ENCODE measurements at regions not wholly inside any gene's neighbourhood (a gene's known extent, or its start where the extent isn't known, plus 50 kb on each side); places are given as distances from the start of the nearest gene placed in this dataset.

- Mint-ChIP-seq H3K36me3 (ENCODE audit: low read depth) (no peaks in the 10 kb centered on the region), H3K27me3 (no peaks in the 10 kb centered on the region), H3K9me3 (no peaks in the 10 kb centered on the region), H3K27ac (no peak overlapping the region), H3K4me1 (ENCODE audit: low read depth) (peaks cover 31% of the 10 kb centered on the region), H3K4me3 (no peak overlapping the region)
These were observed 114.4 kb downstream of the ZFP36L2 start for GRCh38 chr2:43111788-43112554.

- no peaks in the 10 kb centered on the region for H3K27me3 Mint-ChIP-seq
- H3K9me3 Mint-ChIP-seq = no peaks in the 10 kb centered on the region
- no peak overlapping the region for H3K4me3 Mint-ChIP-seq
- peaks cover 45% of the 10 kb centered on the region for H3K4me1 Mint-ChIP-seq (ENCODE audit: low read depth)
- H3K36me3 Mint-ChIP-seq (ENCODE audit: low read depth) = no peaks in the 10 kb centered on the region
- no peak overlapping the region for H3K27ac Mint-ChIP-seq
These were observed 115.9 kb downstream of the ZFP36L2 start for GRCh38 chr2:43110442-43110871.

DNA sequence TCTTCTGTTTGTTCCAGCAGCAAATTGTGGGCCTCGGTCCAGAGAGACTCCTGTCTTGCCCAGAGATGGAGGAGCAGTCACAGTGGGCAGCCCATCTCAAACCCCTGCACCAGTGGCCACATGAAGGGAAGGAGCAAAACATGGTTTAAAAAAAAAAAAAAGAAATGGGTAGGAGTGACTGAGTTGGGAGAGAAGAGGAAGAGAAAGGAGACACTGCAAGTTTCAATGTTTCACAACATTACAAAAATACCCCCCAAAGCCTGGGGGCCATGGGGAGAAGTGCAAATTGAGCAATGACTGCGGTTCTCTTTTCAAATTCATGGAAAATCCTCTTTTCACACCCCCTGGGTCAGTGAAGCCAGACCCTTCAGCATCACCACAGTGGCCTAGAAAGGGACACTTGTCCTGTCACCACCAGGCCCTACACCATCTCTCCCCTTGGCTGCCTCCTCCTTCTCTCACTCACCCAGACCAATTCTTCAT, 117.1 kb downstream of the ZFP36L2 start:
- Mint-ChIP-seq H3K36me3 (ENCODE audit: low read depth) (no peaks in the 10 kb centered on the region), H3K9me3 (peaks cover under 1% of the 10 kb centered on the region), H3K4me3 (no peak overlapping the region), H3K27ac (no peak overlapping the region), H3K4me1 (ENCODE audit: low read depth) (peaks cover 39% of the 10 kb centered on the region), H3K27me3 (no peaks in the 10 kb centered on the region)

- no peaks in the 10 kb centered on the region for H3K36me3 Mint-ChIP-seq (ENCODE audit: low read depth)
- H3K9me3 Mint-ChIP-seq = peaks cover 3% of the 10 kb centered on the region
- H3K4me1 Mint-ChIP-seq (ENCODE audit: low read depth) = peaks cover 39% of the 10 kb centered on the region
- no peaks in the 10 kb centered on the region for H3K27me3 Mint-ChIP-seq
- H3K27ac Mint-ChIP-seq = peak overlapping the region; percentile 31
- H3K4me3 Mint-ChIP-seq = no peak overlapping the region
These were observed 118.7 kb downstream of the ZFP36L2 start for GRCh38 chr2:43107679-43108078.

DNA sequence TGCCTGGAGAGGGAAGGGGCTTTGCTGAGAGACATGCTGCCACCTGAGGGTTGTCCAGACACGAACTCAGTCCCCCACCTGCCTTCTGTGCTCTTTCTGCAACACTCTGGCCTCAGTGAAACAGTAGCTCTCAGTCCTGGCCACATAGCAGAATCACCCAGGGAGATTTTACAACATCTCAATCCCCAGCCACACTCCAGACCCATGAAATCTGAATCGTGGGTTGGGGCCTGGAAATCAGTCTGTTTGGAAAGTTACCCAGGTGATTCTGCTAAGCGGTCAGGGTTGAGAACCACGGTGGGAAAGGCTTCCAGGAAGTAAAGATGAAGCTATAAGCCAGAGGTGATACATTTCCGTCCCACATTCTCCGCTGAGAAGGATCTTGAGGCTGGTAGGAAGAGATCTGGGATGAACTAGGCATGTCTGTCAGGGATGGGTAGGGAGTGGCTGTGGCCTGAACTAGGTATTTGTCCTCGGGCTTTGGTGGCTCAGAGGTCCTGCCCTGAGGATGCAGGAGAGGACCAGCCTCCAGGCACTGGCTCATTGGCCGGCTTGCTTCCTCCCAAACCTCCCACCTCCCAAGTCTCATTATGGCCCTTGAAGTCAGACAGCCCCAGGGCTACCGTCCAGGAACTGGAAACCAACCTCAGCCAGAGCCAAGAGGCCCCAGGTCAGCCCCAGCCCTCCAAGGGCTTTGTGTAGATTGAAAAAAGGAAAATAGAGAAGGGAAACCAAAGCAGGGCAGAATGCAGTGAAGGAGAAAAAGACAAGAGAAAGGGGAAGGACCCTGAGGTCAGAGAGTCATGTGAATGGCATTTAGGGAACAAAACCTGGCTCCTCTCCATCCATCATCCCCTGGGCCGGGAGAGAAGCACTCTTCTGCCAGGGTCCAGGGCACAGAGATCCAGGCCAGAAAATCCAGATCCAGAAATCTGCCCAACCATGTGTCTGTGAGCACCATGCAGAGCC, 119.6 kb downstream of the ZFP36L2 start:
- Mint-ChIP-seq H3K36me3 (ENCODE audit: low read depth) (no peaks in the 10 kb centered on the region), H3K9me3 (peaks cover 3% of the 10 kb centered on the region), H3K4me1 (ENCODE audit: low read depth) (peaks cover 39% of the 10 kb centered on the region), H3K27ac (peak overlapping the region; percentile 31), H3K4me3 (no peak overlapping the region), H3K27me3 (no peaks in the 10 kb centered on the region)

DNA sequence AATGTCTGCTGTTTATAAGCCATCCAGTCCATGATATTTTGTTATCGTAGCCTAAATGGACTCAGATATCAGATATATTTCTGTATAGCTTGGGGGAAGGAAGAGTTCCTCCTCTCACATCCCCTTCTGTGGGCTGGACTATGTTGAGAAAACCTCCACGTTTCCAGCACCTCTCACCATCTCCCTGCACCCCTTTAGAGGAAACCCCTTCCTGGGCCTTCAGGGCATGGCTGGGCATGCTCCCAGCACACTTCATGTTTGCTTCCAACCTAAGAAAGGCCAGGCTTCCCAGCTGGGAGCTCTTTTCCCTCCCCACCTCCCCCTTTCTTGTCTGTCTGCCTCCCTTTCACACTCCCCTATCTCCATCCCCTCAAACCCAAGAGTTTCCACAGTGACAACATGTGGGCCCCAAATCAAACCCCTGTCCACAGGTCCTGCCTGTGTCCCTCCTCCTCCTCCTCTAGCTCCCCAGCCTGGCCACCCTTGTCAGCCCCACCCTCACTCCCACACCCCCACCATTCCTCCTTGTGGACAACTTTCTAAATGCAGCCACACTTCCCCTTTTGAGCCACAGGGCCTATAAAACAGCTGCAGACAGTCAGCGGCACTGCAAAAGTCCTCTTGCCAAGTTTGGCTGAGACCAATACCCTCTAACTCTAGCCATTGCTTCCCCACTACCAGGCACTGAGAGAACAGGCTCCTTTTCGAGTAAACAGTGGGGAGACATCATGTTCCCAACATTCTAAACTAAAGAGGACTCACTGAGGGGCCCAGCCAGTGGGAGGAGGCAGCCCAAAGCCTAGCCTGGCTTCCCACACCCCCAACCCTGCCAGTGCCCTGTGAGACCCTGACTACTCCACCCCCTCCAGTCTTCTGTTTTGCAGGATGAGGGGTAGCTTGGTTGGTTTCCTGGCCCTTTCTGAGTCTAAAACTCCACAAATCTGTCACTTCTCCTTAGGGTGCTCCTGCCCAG, 120.5 kb downstream of the ZFP36L2 start:
- H3K9me3 Mint-ChIP-seq = peaks cover 3% of the 10 kb centered on the region
- peaks cover 39% of the 10 kb centered on the region for H3K4me1 Mint-ChIP-seq (ENCODE audit: low read depth)

DNA sequence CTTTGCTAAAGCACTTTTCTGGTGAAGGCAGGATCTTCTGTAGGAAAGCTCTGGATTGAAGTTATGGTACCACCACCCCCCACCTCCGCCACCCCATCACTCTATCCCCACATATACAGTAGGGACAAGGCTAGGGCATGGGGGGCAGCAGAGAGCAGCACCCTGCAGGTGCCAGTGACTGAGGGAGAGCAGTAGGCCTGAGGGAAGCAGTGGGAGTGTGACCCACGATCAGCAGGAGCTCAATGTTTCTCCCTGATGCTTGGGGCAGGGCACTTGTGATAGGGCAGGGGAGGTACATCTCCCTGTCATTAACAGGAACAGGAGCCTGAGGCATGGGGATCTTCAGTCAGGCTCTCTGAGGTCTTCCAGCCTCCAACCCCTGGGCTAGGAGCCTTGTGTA, 121.6 kb downstream of the ZFP36L2 start:
- no peaks in the 10 kb centered on the region for H3K36me3 Mint-ChIP-seq (ENCODE audit: low read depth)
- no peak overlapping the region for H3K27ac Mint-ChIP-seq
- peaks cover 39% of the 10 kb centered on the region for H3K4me1 Mint-ChIP-seq (ENCODE audit: low read depth)
- H3K27me3 Mint-ChIP-seq = no peaks in the 10 kb centered on the region
- no peak overlapping the region for H3K4me3 Mint-ChIP-seq
- peaks cover 3% of the 10 kb centered on the region for H3K9me3 Mint-ChIP-seq

More for the DNA sequence above, 120.5 kb downstream of the ZFP36L2 start:
- no peaks in the 10 kb centered on the region for H3K27me3 Mint-ChIP-seq
- H3K4me3 Mint-ChIP-seq = no peak overlapping the region
- no peaks in the 10 kb centered on the region for H3K36me3 Mint-ChIP-seq (ENCODE audit: low read depth)
- peak overlapping the region; percentile 23 for H3K27ac Mint-ChIP-seq

DNA sequence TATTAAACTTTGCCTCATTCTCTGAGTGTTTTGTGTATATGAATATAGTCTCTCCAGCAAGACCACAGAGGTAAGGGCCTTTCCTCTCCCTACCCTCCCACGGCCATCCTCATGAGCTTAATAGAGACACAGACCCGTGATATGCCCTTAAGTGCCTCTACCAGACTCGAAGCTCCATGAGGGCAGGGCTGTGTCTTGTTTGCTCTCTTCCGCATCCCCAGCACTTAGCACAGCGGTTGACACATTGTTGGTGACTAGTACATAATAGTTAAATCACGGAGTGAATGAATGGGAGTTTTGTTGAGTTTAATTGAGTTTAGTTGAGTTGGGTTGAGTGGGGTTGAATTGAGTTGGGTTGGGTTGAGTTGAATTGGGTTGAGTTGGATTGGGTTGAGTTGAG, 122.3 kb downstream of the ZFP36L2 start:
- no peaks in the 10 kb centered on the region for H3K36me3 Mint-ChIP-seq (ENCODE audit: low read depth)
- no peak overlapping the region for H3K4me3 Mint-ChIP-seq
- no peak overlapping the region for H3K27ac Mint-ChIP-seq
- no peaks in the 10 kb centered on the region for H3K27me3 Mint-ChIP-seq
- H3K4me1 Mint-ChIP-seq (ENCODE audit: low read depth) = peaks cover 32% of the 10 kb centered on the region
- H3K9me3 Mint-ChIP-seq = peaks cover 3% of the 10 kb centered on the region

DNA sequence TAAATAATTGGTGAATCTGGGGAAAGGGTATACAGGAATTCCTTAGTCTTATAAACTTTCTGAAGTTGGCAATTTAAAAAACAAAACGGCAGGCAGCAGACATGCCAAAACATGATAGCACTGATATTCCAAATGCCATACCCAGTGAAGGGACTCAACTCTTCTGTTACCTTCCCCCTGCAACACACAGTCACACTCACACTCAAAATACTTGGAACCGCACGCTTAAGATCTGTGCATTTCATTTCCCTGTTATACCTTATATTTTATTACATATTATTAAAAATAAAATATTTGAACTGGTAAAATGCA, 123.4 kb downstream of the ZFP36L2 start:
- Mint-ChIP-seq H3K4me3 (no peak overlapping the region), H3K27me3 (no peaks in the 10 kb centered on the region), H3K27ac (no peak overlapping the region), H3K9me3 (peaks cover 3% of the 10 kb centered on the region), H3K36me3 (ENCODE audit: low read depth) (no peaks in the 10 kb centered on the region), H3K4me1 (ENCODE audit: low read depth) (peaks cover 24% of the 10 kb centered on the region)

DNA sequence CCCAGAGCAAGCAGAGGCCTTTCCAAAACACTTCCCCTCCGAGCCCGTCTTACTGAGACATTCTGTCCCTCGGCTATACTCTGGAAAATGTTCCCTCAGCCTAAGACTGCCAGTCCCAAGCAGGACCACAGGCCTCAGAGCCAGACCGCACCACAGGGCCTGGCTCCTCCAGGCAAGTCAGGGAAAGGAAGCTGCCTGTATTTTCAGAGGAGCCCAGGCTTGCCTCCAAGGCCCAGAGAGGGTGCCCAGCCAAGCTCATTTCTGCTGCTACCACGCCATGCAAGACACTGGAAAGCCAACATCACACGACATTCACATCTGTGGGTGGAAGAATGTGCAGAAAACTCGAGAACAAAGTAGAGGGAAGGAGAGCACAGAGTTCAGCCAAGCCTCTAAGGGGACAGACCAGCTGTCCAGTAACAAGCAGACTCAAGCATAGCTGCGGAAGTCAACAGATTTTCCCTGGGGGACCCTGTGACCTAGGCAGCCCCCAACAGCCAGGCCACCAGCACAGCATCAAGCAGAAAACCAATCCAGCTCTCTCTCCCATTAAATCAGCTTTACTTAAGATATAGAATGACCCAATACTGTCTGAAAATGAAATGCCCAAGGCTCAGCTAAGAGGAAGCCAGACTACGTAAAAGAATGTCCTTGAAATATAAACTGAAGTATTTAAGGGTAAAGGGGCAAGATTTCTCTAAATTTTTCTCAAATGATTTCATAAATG, 123.9 kb downstream of the ZFP36L2 start:
- H3K4me3 Mint-ChIP-seq = no peak overlapping the region
- H3K4me1 Mint-ChIP-seq (ENCODE audit: low read depth) = peaks cover 25% of the 10 kb centered on the region
- no peaks in the 10 kb centered on the region for H3K36me3 Mint-ChIP-seq (ENCODE audit: low read depth)
- H3K9me3 Mint-ChIP-seq = peaks cover 3% of the 10 kb centered on the region
- H3K27ac Mint-ChIP-seq = no peak overlapping the region
- no peaks in the 10 kb centered on the region for H3K27me3 Mint-ChIP-seq

DNA sequence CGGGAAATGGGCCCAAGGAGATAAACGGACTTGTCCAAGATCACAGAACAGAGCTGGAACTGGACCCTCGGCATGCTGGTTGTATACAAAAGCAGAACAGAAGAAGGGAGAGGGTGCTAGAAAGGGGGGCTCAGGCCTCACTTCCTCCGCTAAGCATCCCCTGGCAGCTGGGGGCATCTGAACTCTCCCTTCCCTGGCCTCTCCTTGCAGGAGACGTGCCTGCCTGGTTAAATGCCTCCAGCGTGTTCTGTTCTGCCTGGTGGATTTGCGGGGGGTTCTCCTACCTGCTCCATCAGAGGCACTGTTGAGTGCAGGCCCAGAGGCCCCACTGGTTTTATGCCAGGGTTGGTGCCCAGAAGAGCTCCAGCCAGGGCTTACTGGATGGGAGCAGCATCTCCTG, 124.7 kb downstream of the ZFP36L2 start:
- H3K4me1 Mint-ChIP-seq (ENCODE audit: low read depth) = peaks cover 17% of the 10 kb centered on the region
- H3K27ac Mint-ChIP-seq = no peak overlapping the region
- H3K4me3 Mint-ChIP-seq = no peak overlapping the region
- H3K36me3 Mint-ChIP-seq (ENCODE audit: low read depth) = peaks cover 4% of the 10 kb centered on the region
- H3K27me3 Mint-ChIP-seq = no peaks in the 10 kb centered on the region
- H3K9me3 Mint-ChIP-seq = peaks cover 3% of the 10 kb centered on the region

DNA sequence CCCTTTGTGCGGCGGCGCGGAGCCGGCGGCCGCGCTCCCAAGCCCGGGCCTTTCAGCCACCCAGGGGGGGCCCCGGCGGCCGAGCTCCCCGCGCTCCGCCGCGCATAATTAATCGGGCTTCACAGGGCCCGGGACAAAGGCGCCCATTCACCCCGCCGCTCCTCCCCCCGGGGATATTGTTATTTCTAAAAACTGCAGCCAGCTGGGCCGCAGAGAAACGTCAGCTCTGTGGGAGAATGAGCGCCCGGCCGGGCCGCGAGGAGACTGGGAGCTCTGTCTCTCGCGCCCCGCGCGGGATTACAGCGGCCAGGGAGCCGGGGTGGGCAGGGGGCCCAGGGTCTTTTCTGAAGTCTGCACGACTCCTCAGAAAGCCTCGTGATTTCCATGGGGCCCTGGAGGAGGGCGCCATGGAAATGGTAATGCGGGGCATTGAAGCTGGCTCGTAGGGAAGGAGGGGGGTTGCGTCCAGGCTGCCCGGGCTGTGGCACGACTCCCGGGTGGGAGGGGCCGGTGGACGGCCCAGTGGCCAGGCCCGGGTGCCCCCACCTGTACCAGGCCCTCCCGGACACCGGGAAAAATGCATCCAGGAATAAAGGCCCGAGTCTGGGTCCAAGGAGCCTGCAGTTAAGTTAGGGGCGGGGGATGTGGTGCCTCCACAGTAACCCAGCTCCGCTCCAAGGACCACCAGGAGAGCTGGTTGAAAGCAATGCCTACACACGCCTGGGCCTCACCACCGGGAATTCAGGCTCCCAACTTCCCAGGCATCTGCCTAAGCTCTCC, 125.3 kb downstream of the ZFP36L2 start:
- peaks cover 3% of the 10 kb centered on the region for H3K9me3 Mint-ChIP-seq
- no peak overlapping the region for H3K4me3 Mint-ChIP-seq
- H3K36me3 Mint-ChIP-seq (ENCODE audit: low read depth) = peaks cover 8% of the 10 kb centered on the region
- H3K27me3 Mint-ChIP-seq = no peaks in the 10 kb centered on the region
- peaks cover 11% of the 10 kb centered on the region for H3K4me1 Mint-ChIP-seq (ENCODE audit: low read depth)
- H3K27ac Mint-ChIP-seq = no peak overlapping the region

DNA sequence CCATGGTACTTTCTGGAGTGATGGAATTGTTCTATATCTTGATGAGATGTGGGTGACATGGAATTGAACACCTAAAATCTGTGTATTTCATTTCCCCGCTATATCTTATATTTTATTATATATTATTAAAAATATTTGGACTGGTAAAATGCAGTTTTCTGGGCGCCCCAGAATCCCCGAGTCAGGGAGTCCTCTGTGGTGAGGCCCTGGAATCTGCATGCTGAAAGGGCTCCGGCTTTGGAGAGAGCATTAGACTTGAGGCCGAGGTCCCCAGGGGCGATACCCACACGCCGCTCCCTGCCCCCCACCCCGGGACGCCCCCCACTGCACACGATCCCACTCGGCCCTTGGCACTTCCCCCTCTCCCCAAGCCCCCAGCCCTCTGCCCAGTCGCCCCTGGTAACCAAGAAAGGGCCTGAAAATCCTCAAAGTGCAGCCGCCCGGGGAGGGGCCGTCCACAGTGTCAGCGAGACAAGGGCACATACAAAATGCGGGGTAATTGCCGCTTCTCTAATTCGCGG, 126.0 kb downstream of the ZFP36L2 start:
- H3K36me3 Mint-ChIP-seq (ENCODE audit: low read depth) = peaks cover 9% of the 10 kb centered on the region
- H3K4me1 Mint-ChIP-seq (ENCODE audit: low read depth) = peaks cover 6% of the 10 kb centered on the region
- H3K27me3 Mint-ChIP-seq = no peaks in the 10 kb centered on the region
- H3K4me3 Mint-ChIP-seq = no peak overlapping the region
- peaks cover 3% of the 10 kb centered on the region for H3K9me3 Mint-ChIP-seq
- H3K27ac Mint-ChIP-seq = no peak overlapping the region
